Activated CD4-positive, alpha-beta T cell treated with anti-CD3 and anti-CD28 coated beads, Interleukin-2, Interleukin-6, amounts not matched to agents 100 ng/mL and 50 ng/mL, durations not matched to agents 16 hours and 8 hours (primary cell): ENCODE measurements at regions not wholly inside any gene's neighbourhood (a gene's known extent, or its start where the extent isn't known, plus 50 kb on each side); places are given as distances from the start of the nearest gene placed in this dataset.
"Not testable (repeated sequence)": the region's sequence is repeated elsewhere in the genome, so short reads cannot be mapped to it uniquely, and the experiment has no call there.

Experiments used
- DNase-seq: peaks from one replicate; pipeline ENCODE4 v3.0.0-alpha.2; 2020

GRCh38 chr7:131656980-131657723 lies 100.7 kb upstream of the PODXL start:
- DNase-seq, result no peak

- no peak for DNase-seq
Measured at GRCh38 chr7:131655866-131656265, 99.4 kb upstream of the PODXL start.

- DNase-seq, result no peak
Measured at GRCh38 chr7:131655447-131655846, 99.0 kb upstream of the PODXL start.

- peak; percentile 86 for DNase-seq
Measured at GRCh38 chr7:131654668-131655326, 98.4 kb upstream of the PODXL start.

GRCh38 chr7:131654249-131654558 lies 97.8 kb upstream of the PODXL start:
- no peak for DNase-seq

- DNase-seq, result no peak
Measured at GRCh38 chr7:131653418-131654248, 97.2 kb upstream of the PODXL start.

GRCh38 chr7:131652934-131653333 lies 96.5 kb upstream of the PODXL start:
- no peak for DNase-seq

- no peak for DNase-seq
Measured at GRCh38 chr7:131652194-131652593, 95.8 kb upstream of the PODXL start.

GRCh38 chr7:131649879-131650278 lies 93.5 kb upstream of the PODXL start:
- DNase-seq, result no peak

- DNase-seq, result no peak
Measured at GRCh38 chr7:131649003-131649541, 92.6 kb upstream of the PODXL start.

GRCh38 chr7:131648491-131648890 lies 92.1 kb upstream of the PODXL start:
- DNase-seq, result no peak

GRCh38 chr7:131646203-131646602 lies 89.8 kb upstream of the PODXL start:
- DNase-seq, result no peak

- DNase-seq, result no peak
Measured at GRCh38 chr7:131642429-131642828, 86.0 kb upstream of the PODXL start.

- no peak for DNase-seq
Measured at GRCh38 chr7:131640686-131641085, 84.3 kb upstream of the PODXL start.

- no peak for DNase-seq
Measured at GRCh38 chr7:131638641-131639430, 82.4 kb upstream of the PODXL start.

GRCh38 chr7:131637859-131638258 lies 81.4 kb upstream of the PODXL start:
- no peak for DNase-seq

GRCh38 chr7:131636092-131636491 lies 79.7 kb upstream of the PODXL start:
- no peak for DNase-seq

- DNase-seq, result not testable (repeated sequence)
Measured at GRCh38 chr7:131634197-131634596, 77.8 kb upstream of the PODXL start.

GRCh38 chr7:131633342-131633843 lies 77.0 kb upstream of the PODXL start:
- DNase-seq, result no peak

GRCh38 chr7:131630427-131630826 lies 74.0 kb upstream of the PODXL start:
- DNase-seq, result no peak

- DNase-seq, result no peak
Measured at GRCh38 chr7:131629217-131629882, 72.9 kb upstream of the PODXL start.

- no peak for DNase-seq
Measured at GRCh38 chr7:131628634-131629033, 72.2 kb upstream of the PODXL start.
